ENCODE measurements at regions not wholly inside any gene's neighbourhood (a gene's known extent, or its start where the extent isn't known, plus 50 kb on each side); places are given as distances from the start of the nearest gene placed in this dataset.

DNA sequence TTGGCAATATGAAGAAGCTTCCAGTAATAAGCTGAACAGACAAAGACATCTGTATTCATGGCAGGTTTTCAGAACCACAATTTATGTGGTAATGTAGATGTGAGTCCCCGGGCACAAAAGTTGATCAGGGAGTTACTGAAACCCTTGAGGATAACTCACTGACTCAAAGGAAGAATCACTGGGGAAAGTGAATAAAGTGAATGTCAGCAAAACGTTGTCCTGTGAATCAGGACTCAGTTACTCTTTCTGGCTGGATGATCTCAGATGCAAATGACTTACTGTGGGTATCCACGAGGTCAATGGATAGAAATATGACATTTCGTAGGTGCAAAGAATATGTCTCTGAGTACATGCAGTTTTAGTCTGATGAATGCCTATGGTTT, 172.8 kb upstream of the CTBP2 start:
- no peaks in the 10 kb centered on the region for H3K9me2 ChIP-seq (ENCODE audit: insufficient read depth, low read length)
- no peaks in the 10 kb centered on the region for H3K79me2 ChIP-seq (ENCODE audit: insufficient read depth, low read depth, low read length)
- H3K36me3 ChIP-seq (ENCODE audit: insufficient read depth, low read length), result no peaks in the 10 kb centered on the region
- H3K4me1 ChIP-seq (ENCODE audit: insufficient read depth, low read length, poor library complexity, severe bottlenecking), result no peaks in the 10 kb centered on the region
- ChIA-PET POLR2A (no interaction called here), CTCF (ENCODE audit: unreplicated experiment) (no interaction called here)
- no peak overlapping the region for H2AFZ ChIP-seq (ENCODE audit: low read length)
- no peak for DNase-seq (ENCODE audit: low spot score)
- no peaks in the 10 kb centered on the region for H4K20me1 ChIP-seq (ENCODE audit: insufficient read depth, low read length)
- intact Hi-C loops (cut with micrococcal nuclease; ENCODE audit: unreplicated experiment), result no loop called here
- no peak overlapping the region for H3K4me2 ChIP-seq (ENCODE audit: low read length)
- no peak overlapping the region for H3K4me3 ChIP-seq (ENCODE audit: low read depth, low read length, poor library complexity, severe bottlenecking)
- no peak overlapping the region for H3K27ac ChIP-seq (ENCODE audit: low read depth, low read length, poor library complexity, severe bottlenecking)
- no peaks in the 10 kb centered on the region for H3K9me3 ChIP-seq (ENCODE audit: low read length)
- BruUV-seq (replicated peaks), result no TSS peak
- TF ChIP-seq, protein P1, sequence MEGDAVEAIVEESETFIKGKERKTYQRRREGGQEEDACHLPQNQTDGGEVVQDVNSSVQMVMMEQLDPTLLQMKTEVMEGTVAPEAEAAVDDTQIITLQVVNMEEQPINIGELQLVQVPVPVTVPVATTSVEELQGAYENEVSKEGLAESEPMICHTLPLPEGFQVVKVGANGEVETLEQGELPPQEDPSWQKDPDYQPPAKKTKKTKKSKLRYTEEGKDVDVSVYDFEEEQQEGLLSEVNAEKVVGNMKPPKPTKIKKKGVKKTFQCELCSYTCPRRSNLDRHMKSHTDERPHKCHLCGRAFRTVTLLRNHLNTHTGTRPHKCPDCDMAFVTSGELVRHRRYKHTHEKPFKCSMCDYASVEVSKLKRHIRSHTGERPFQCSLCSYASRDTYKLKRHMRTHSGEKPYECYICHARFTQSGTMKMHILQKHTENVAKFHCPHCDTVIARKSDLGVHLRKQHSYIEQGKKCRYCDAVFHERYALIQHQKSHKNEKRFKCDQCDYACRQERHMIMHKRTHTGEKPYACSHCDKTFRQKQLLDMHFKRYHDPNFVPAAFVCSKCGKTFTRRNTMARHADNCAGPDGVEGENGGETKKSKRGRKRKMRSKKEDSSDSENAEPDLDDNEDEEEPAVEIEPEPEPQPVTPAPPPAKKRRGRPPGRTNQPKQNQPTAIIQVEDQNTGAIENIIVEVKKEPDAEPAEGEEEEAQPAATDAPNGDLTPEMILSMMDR (conservative IDR thresholded peaks at IDR 0.05; ENCODE audit: low read length), result no peak
- no peak for TF ChIP-seq EZH2phosphoT487 (IDR thresholded peaks at IDR 0.05; ENCODE audit: borderline replicate concordance, low read depth, low read length)

DNA sequence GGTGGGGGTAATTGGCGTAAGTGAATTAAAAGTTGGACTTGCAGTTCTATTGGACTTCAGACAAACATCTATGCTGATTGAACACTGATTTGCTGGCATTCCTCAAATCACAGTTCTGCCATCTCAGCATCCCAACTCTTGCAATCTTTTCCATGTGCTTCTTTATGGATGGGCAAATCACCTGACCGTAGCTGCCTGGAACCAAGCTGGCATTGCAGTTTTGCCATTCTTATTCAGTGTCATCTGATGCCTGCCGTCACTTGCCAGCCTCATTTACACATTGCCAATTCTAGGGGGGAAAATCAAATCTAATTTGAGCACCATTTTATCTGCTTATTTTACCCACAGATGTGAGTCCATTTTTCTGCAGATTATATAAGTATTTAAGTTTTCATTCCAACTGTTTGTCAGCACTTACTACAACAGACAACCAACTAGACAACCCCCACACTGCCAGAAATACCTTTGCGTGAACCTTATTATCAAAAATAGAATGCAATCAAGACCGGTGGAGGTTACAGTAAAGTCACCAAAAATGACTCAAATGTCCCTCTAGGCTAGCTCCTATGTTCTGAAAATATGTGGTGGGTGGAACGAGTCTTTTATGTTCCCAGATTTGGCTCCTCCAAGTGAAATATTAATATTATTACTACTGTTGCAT, 172.3 kb upstream of the CTBP2 start:
- CTCF ChIA-PET (ENCODE audit: unreplicated experiment), result no interaction called here
- no peak for DNase-seq (ENCODE audit: low spot score)

DNA sequence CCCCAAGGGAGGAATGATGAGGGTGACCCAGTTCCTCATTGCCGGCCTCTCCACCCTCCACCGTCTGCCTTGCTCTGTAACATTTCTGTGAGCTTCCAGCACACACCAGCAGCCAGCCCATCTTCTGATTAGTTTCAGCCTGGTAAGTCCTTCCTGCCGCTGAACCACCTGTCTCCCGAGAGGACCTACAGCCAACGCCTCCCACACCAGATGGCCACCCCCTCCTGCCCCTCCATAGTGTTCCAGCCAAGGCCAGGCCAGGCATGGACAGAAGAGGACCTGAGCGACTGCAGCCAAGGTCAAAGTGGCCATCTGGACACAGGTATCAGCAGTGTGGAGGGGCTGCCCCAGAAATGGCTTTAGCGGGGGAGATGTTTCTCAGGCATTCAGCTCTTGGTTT, 170.7 kb upstream of the CTBP2 start:
- no peaks in the 10 kb centered on the region for H3K79me2 ChIP-seq (ENCODE audit: insufficient read depth, low read depth, low read length)
- H3K27ac ChIP-seq (ENCODE audit: low read depth, low read length, poor library complexity, severe bottlenecking), result no peak overlapping the region
- TF ChIP-seq, protein P1 (conservative IDR thresholded peaks at IDR 0.05; ENCODE audit: low read length), result no peak
- TF ChIP-seq EZH2phosphoT487 (IDR thresholded peaks at IDR 0.05; ENCODE audit: borderline replicate concordance, low read depth, low read length), result no peak
- no peaks in the 10 kb centered on the region for H3K9me2 ChIP-seq (ENCODE audit: insufficient read depth, low read length)
- no peaks in the 10 kb centered on the region for H3K4me1 ChIP-seq (ENCODE audit: insufficient read depth, low read length, poor library complexity, severe bottlenecking)
- H2AFZ ChIP-seq (ENCODE audit: low read length), result no peak overlapping the region
- CTCF ChIA-PET (ENCODE audit: unreplicated experiment), result no interaction called here
- intact Hi-C loops (cut with micrococcal nuclease; ENCODE audit: unreplicated experiment), result no loop called here
- no peaks in the 10 kb centered on the region for H3K36me3 ChIP-seq (ENCODE audit: insufficient read depth, low read length)
- POLR2A ChIA-PET, result no interaction called here
- H3K4me3 ChIP-seq (ENCODE audit: low read depth, low read length, poor library complexity, severe bottlenecking), result no peak overlapping the region
- no peak for DNase-seq (ENCODE audit: low spot score)
- H3K9me3 ChIP-seq (ENCODE audit: low read length), result no peaks in the 10 kb centered on the region
- no TSS peak for BruUV-seq (replicated peaks)
- H4K20me1 ChIP-seq (ENCODE audit: insufficient read depth, low read length), result no peaks in the 10 kb centered on the region
- H3K4me2 ChIP-seq (ENCODE audit: low read length), result no peak overlapping the region

More for the DNA sequence above, 172.3 kb upstream of the CTBP2 start:
- Histone ChIP-seq H4K20me1 (ENCODE audit: insufficient read depth, low read length) (no peaks in the 10 kb centered on the region), H3K9me2 (ENCODE audit: insufficient read depth, low read length) (no peaks in the 10 kb centered on the region), H3K79me2 (ENCODE audit: insufficient read depth, low read depth, low read length) (no peaks in the 10 kb centered on the region), H3K27ac (ENCODE audit: low read depth, low read length, poor library complexity, severe bottlenecking) (no peak overlapping the region), H3K9me3 (ENCODE audit: low read length) (no peaks in the 10 kb centered on the region), H3K4me1 (ENCODE audit: insufficient read depth, low read length, poor library complexity, severe bottlenecking) (no peaks in the 10 kb centered on the region), H3K4me2 (ENCODE audit: low read length) (no peak overlapping the region), H2AFZ (ENCODE audit: low read length) (no peak overlapping the region), H3K4me3 (ENCODE audit: low read depth, low read length, poor library complexity, severe bottlenecking) (no peak overlapping the region), H3K36me3 (ENCODE audit: insufficient read depth, low read length) (no peaks in the 10 kb centered on the region)
- intact Hi-C loops (cut with micrococcal nuclease; ENCODE audit: unreplicated experiment), result no loop called here
- POLR2A ChIA-PET, result interaction anchor here (0.7 kb wide), 1 partner anchor 311 kb away, joined by 3 read pairs; no protein-coding TSS in a partner anchor
- TF ChIP-seq EZH2phosphoT487 (IDR thresholded peaks at IDR 0.05; ENCODE audit: borderline replicate concordance, low read depth, low read length), result no peak
- TF ChIP-seq, protein P1 (conservative IDR thresholded peaks at IDR 0.05; ENCODE audit: low read length), result no peak
- BruUV-seq (replicated peaks), result no TSS peak

All from OCI-LY7 (cell line).